ENCODE measurements at regions not wholly inside any gene's neighbourhood (a gene's known extent, or its start where the extent isn't known, plus 50 kb on each side); places are given as distances from the start of the nearest gene placed in this dataset.
"Not testable (repeated sequence)": the region's sequence is repeated elsewhere in the genome, so short reads cannot be mapped to it uniquely, and the experiment has no call there.

- in situ Hi-C loops (cut with MboI; ENCODE audit: low pct_unique_long_range_greater_than_20kb in 2 of 9, low sequenced_read_pairs in 9 of 9, unreplicated experiment in 9 of 9); ATAC-seq (replicated peaks in 6 of 8); H3K4me3 ChIP-seq; H3K27ac ChIP-seq; H3K4me1 ChIP-seq (replicated peaks in 1 of 2): not testable (repeated sequence)
- 0 to 100% (median 60%) methylated on average over 1 to 4 of the region's 4 CpGs; no CpG with 5 or more reads in 2 of the 10 experiments for WGBS, 10 experiments
These were observed 575.0 kb upstream of the NRP1 start for GRCh38 chr10:33909476-33909875.

- peaks cover 0 to 16% of the 10 kb centered on the region in 2 donors for H3K4me1 ChIP-seq (replicated peaks in 1 of 2)
- in situ Hi-C loops (cut with MboI; ENCODE audit: low pct_unique_long_range_greater_than_20kb in 2 of 9, low sequenced_read_pairs in 9 of 9, unreplicated experiment in 9 of 9), result no loop called here
- 0 to 100% (median 56%) methylated on average over 1 to 2 of the region's 2 CpGs; no CpG with 5 or more reads in 1 of the 10 experiments for WGBS, 10 experiments
- no peak for ATAC-seq (replicated peaks in 6 of 8)
- no peak overlapping the region for H3K4me3 ChIP-seq
- H3K27ac ChIP-seq, result no peak overlapping the region
These were observed 566.7 kb upstream of the NRP1 start for GRCh38 chr10:33901166-33901565.

DNA sequence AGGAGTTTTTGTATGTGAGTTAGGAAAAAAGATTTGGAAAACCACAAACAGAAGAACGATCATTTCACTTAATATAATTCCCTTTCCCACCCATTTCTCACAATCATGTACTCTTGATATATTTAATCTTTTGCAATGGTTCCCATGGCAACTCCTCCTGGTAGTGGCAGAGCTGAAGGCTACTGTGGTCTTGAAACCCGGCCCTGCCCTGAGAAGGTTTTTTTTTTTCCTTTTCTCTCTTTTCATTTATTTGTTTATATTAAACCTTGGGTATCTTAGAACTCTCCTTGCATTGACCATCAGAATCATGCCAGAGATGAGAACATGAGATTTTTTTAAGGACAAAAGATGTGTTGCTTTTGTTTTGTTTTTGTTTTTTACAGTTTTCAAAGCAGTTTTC, 566.1 kb upstream of the NRP1 start:
- H3K4me1 ChIP-seq (replicated peaks in 1 of 2), result peaks cover 0 to 16% of the 10 kb centered on the region in 2 donors
- H3K4me3 ChIP-seq, result no peak overlapping the region
- WGBS, 10 experiments, result 0 to 82% (median 36%) methylated on average over 1 to 2 of the region's 2 CpGs; no CpG with 5 or more reads in 1 of the 10 experiments
- peak in 1 of 8 experiments; percentile 39 for ATAC-seq (replicated peaks in 6 of 8)
- no peak overlapping the region for H3K27ac ChIP-seq
- in situ Hi-C loops (cut with MboI; ENCODE audit: low pct_unique_long_range_greater_than_20kb in 2 of 9, low sequenced_read_pairs in 9 of 9, unreplicated experiment in 9 of 9), result no loop called here

DNA sequence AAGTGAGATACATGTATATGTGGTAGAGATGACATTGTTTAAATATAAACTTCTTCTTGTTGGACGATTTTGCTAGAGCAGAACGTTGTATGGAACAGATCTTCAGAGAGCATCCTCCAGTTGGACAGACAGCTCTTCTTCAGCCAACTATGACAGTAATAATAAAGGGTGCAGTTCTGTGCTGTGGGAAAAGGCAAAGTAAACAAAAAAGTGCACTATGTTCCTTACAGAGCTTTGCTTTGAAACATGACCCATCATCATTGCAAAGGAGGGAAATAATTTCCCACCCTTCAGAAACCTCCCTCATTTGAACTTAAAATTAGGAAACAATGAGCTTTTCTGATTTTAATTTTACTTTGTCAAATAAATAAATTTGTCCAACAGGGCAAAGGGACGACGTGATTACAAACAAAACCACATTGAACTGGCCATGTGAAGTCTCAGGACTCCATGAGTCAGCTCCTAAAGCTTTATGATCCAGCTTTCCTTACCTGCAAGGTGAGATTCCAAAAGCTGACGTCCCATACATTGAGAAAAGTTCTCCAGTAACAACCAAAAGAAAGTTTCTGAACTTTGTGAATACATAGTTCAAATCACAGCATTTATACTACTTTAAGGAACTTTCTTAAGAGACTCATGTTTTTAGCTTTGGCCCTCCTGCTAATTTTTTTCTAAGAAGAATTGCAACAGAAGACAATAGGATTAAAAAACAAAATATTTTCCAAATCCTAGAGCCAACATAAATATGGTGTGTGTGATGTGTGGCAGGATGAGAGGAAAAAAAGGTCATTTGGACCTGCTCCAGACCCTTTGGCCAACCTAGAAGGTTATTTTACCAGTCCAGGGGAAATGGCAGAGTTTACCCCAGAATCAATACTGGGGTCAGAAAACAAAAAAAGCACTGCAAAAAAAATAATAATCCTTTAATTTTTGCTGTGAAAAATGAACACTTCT, 565.4 kb upstream of the NRP1 start:
- no peak for ATAC-seq (replicated peaks in 6 of 8)
- no peak overlapping the region for H3K4me3 ChIP-seq
- in situ Hi-C loops (cut with MboI; ENCODE audit: low pct_unique_long_range_greater_than_20kb in 2 of 9, low sequenced_read_pairs in 9 of 9, unreplicated experiment in 9 of 9), result no loop called here
- H3K27ac ChIP-seq, result no peak overlapping the region
- H3K4me1 ChIP-seq (replicated peaks in 1 of 2), result peaks cover 0 to 16% of the 10 kb centered on the region in 2 donors
- 14 to 96% (median 81%) methylated on average over 2 to 5 of the region's 5 CpGs; no CpG with 5 or more reads in 1 of the 10 experiments for WGBS, 10 experiments

DNA sequence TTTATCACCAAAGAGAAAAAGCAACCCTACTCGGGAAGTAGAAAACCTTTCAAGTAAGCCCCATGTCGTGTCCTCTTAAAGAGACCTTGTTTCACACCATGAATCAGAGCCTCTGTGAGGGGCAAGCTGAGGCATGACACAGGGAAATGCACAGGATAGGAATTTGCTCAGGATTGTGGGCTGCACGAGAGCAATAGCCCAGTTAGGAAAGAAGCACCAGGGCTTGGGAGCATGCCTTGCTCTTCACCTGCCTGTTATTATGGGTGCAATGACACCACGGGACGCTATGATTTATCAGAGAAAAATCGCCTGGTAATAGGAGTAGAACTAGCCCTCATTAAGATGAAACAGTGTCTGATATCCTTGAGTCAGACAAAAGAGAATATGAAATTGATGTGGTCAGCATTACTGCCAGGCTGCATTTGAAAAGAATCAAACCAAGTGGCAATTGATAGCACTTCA, 562.9 kb upstream of the NRP1 start:
- no peak overlapping the region for H3K27ac ChIP-seq
- H3K4me3 ChIP-seq, result no peak overlapping the region
- WGBS, 10 experiments, result 20 to 92% (median 58%) methylated on average over 2 to 5 of the region's 6 CpGs; no CpG with 5 or more reads in 2 of the 10 experiments
- in situ Hi-C loops (cut with MboI; ENCODE audit: low pct_unique_long_range_greater_than_20kb in 2 of 9, low sequenced_read_pairs in 9 of 9, unreplicated experiment in 9 of 9), result no loop called here
- H3K4me1 ChIP-seq (replicated peaks in 1 of 2), result peaks cover 0 to 16% of the 10 kb centered on the region in 2 donors
- peak in 5 of 8 experiments; percentile 66 to 88 (median 77) for ATAC-seq (replicated peaks in 6 of 8)

- H3K4me1 ChIP-seq (replicated peaks in 1 of 2), result peaks cover 0 to 8% of the 10 kb centered on the region in 2 donors
- in situ Hi-C loops (cut with MboI; ENCODE audit: low pct_unique_long_range_greater_than_20kb in 2 of 9, low sequenced_read_pairs in 9 of 9, unreplicated experiment in 9 of 9), result no loop called here
- no peak for ATAC-seq (replicated peaks in 6 of 8)
- no peak overlapping the region for H3K27ac ChIP-seq
- no peak overlapping the region for H3K4me3 ChIP-seq
These were observed 559.0 kb upstream of the NRP1 start for GRCh38 chr10:33893506-33893905.

GRCh38 chr10:33889371-33889770, 554.9 kb upstream of the NRP1 start:
- H3K27ac ChIP-seq, result no peak overlapping the region
- no peaks in the 10 kb centered on the region for H3K4me1 ChIP-seq (replicated peaks in 1 of 2)
- in situ Hi-C loops (cut with MboI; ENCODE audit: low pct_unique_long_range_greater_than_20kb in 2 of 9, low sequenced_read_pairs in 9 of 9, unreplicated experiment in 9 of 9), result no loop called here
- no peak overlapping the region for H3K4me3 ChIP-seq
- no peak for ATAC-seq (replicated peaks in 6 of 8)
- 17 to 90% (median 85%) methylated on average over 1 to 2 of the region's 2 CpGs; no CpG with 5 or more reads in 1 of the 10 experiments for WGBS, 10 experiments

DNA sequence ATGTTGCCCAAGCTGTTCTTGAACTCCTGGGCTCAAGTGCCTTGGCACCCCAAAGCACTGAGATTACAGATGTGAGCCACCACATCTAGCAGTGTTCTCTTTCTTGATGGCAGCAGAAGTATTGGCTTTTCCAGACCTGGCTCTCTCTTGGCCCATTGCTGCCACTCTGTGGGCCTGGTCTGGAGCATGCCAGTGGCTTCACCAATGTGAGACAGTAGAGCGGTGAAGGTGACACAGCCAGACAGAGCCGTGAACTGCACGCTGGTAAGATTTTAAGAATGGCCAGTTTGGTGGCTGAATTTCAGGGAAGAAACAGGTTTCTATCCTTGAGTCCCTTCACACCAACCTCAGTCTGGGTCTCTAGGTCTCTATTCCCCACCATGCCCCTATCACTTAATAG, 552.7 kb upstream of the NRP1 start:
- no peak for ATAC-seq (replicated peaks in 6 of 8)
- 93 to 100% (median 95%) methylated on average over 3 of the region's 3 CpGs; no CpG with 5 or more reads in 7 of the 10 experiments for WGBS, 10 experiments
- Histone ChIP-seq H3K4me3 (no peak overlapping the region), H3K4me1 (replicated peaks in 1 of 2) (no peaks in the 10 kb centered on the region), H3K27ac (no peak overlapping the region)
- in situ Hi-C loops (cut with MboI; ENCODE audit: low pct_unique_long_range_greater_than_20kb in 2 of 9, low sequenced_read_pairs in 9 of 9, unreplicated experiment in 9 of 9), result no loop called here

- in situ Hi-C loops (cut with MboI; ENCODE audit: low pct_unique_long_range_greater_than_20kb in 2 of 9, low sequenced_read_pairs in 9 of 9, unreplicated experiment in 9 of 9), result no loop called here
- Histone ChIP-seq H3K27ac (no peak overlapping the region), H3K4me3 (no peak overlapping the region), H3K4me1 (replicated peaks in 1 of 2) (no peaks in the 10 kb centered on the region)
- 20 to 100% (median 67%) methylated on average over 1 to 2 of the region's 2 CpGs; no CpG with 5 or more reads in 5 of the 10 experiments for WGBS, 10 experiments
- no peak for ATAC-seq (replicated peaks in 6 of 8)
These were observed 551.8 kb upstream of the NRP1 start for GRCh38 chr10:33886299-33886698.

- ATAC-seq (replicated peaks in 6 of 8), result peak in 2 of 8 experiments; percentile 43 to 67
- WGBS, 10 experiments, result 30 to 90% (median 56%) methylated on average over 1 to 2 of the region's 2 CpGs; no CpG with 5 or more reads in 5 of the 10 experiments
- H3K27ac ChIP-seq, result no peak overlapping the region
- in situ Hi-C loops (cut with MboI; ENCODE audit: low pct_unique_long_range_greater_than_20kb in 2 of 9, low sequenced_read_pairs in 9 of 9, unreplicated experiment in 9 of 9), result no loop called here
- no peaks in the 10 kb centered on the region for H3K4me1 ChIP-seq (replicated peaks in 1 of 2)
- no peak overlapping the region for H3K4me3 ChIP-seq
These were observed 550.1 kb upstream of the NRP1 start for GRCh38 chr10:33884604-33885003.

DNA sequence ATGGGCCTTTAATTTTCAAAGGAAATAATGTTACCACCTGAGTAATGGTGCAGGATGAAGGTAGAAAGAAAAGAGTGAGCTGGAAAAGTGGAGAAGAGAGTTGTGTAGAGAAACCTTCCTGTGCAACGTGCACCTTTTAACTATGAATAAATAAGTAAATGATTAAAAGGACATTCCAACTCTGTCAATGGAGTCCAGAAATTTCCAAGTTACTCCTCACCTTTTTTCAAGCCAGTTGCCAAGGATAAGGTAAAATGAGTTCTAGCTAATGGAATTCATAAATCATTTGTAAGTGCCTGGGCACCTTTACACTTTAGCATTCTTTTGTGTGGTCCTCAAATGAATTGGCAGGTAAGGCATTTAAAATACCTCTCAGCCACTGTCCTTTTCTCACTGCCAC, 549.4 kb upstream of the NRP1 start:
- ATAC-seq (replicated peaks in 6 of 8), result no peak
- H3K4me3 ChIP-seq, result no peak overlapping the region
- H3K4me1 ChIP-seq (replicated peaks in 1 of 2), result no peaks in the 10 kb centered on the region
- H3K27ac ChIP-seq, result no peak overlapping the region
- in situ Hi-C loops (cut with MboI; ENCODE audit: low pct_unique_long_range_greater_than_20kb in 2 of 9, low sequenced_read_pairs in 9 of 9, unreplicated experiment in 9 of 9), result no loop called here
- WGBS, 10 experiments, result 13 to 100% (median 67%) methylated on average over 1 of the region's 1 CpG; no CpG with 5 or more reads in 2 of the 10 experiments

DNA sequence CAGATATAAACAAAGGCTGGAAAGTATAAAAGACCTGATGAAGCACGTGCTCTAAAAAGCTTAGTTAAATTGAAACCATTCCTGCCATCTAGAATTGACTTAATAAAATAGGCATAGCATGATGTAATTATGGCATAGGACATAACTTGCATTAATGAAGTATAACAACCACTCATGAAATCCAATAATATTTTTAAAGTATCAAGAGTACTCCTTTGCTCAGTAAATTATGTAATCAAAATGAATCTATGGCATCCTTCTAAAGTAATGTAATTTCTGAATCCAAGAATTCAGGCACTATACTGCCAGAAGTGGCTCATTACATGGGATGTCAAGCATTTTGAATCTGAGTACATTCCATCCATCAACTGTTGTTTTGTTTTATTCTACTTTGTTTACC, 548.5 kb upstream of the NRP1 start:
- H3K27ac ChIP-seq, result no peak overlapping the region
- WGBS, 10 experiments, result 0 to 100% (median 75%) methylated on average over 1 of the region's 1 CpG
- H3K4me1 ChIP-seq (replicated peaks in 1 of 2), result no peaks in the 10 kb centered on the region
- in situ Hi-C loops (cut with MboI; ENCODE audit: low pct_unique_long_range_greater_than_20kb in 2 of 9, low sequenced_read_pairs in 9 of 9, unreplicated experiment in 9 of 9), result no loop called here
- no peak overlapping the region for H3K4me3 ChIP-seq
- no peak for ATAC-seq (replicated peaks in 6 of 8)

DNA sequence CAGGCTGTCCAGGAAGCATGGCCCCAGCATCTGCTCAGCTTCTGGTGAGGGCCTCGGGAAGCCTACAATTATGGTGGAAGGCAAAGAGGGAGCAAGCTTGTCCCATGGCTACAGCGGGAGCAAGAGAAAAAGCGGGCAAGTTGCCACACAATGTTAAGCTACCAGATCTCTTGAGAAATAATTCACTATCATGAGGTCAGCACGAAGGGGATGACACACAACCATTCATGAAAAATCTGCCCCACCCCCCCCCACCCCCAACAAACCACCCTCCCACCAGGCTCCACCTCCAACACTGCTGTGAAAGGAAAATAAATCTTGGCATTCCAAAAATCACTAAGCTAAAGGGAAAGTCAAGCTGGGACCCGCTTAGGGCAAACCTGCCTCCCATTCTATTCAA, 545.8 kb upstream of the NRP1 start:
- H3K27ac ChIP-seq, result no peak overlapping the region
- H3K4me3 ChIP-seq, result no peak overlapping the region
- in situ Hi-C loops (cut with MboI; ENCODE audit: low pct_unique_long_range_greater_than_20kb in 2 of 9, low sequenced_read_pairs in 9 of 9, unreplicated experiment in 9 of 9), result no loop called here
- 73 to 97% (median 92%) methylated on average over 2 to 4 of the region's 5 CpGs; no CpG with 5 or more reads in 6 of the 10 experiments for WGBS, 10 experiments
- H3K4me1 ChIP-seq (replicated peaks in 1 of 2), result no peaks in the 10 kb centered on the region
- ATAC-seq (replicated peaks in 6 of 8), result no peak
